ENCODE measurements at regions not wholly inside any gene's neighbourhood (a gene's known extent, or its start where the extent isn't known, plus 50 kb on each side); places are given as distances from the start of the nearest gene placed in this dataset.

GRCh38 chr3:41029356-41029755, 169.9 kb upstream of the CTNNB1 start:
- TF ChIP-seq CTCF (IDR thresholded peaks at IDR 0.05) (no peak), POLR2A (IDR thresholded peaks at IDR 0.05) (no peak)
